Endothelial cell (in vitro differentiated cells): ENCODE measurements at regions not wholly inside any gene's neighbourhood (a gene's known extent, or its start where the extent isn't known, plus 50 kb on each side); places are given as distances from the start of the nearest gene placed in this dataset.

Experiments used
- DNase-seq: peaks from one replicate; pipeline ENCODE4 v3.0.0; 2021; ENCODE audit warnings: low spot score
- H3K27ac Mint-ChIP-seq: one replicate; pipeline ENCODE4 v1.8.0; 2021; ENCODE audit warnings: mixed read lengths, inconsistent platforms; ENCODE audit not compliant: unreplicated experiment
- H3K27me3 Mint-ChIP-seq: one replicate; pipeline ENCODE4 v1.8.0; 2021; ENCODE audit warnings: mild to moderate bottlenecking, moderate library complexity, mixed read lengths, inconsistent platforms; ENCODE audit not compliant: unreplicated experiment
- H3K36me3 Mint-ChIP-seq: one replicate; pipeline ENCODE4 v1.8.0; 2021; ENCODE audit warnings: mild to moderate bottlenecking, low read depth, mixed read lengths, inconsistent platforms; ENCODE audit not compliant: unreplicated experiment
- H3K4me1 Mint-ChIP-seq: one replicate; pipeline ENCODE4 v1.8.0; 2021; ENCODE audit warnings: mild to moderate bottlenecking, mixed read lengths, inconsistent platforms; ENCODE audit not compliant: unreplicated experiment
- H3K4me3 Mint-ChIP-seq: one replicate; pipeline ENCODE4 v1.8.0; 2021; ENCODE audit warnings: mild to moderate bottlenecking, mixed read lengths, inconsistent platforms; ENCODE audit not compliant: unreplicated experiment
- H3K9me3 Mint-ChIP-seq: one replicate; pipeline ENCODE4 v1.8.0; 2021; ENCODE audit warnings: mixed read lengths, inconsistent platforms; ENCODE audit not compliant: unreplicated experiment
- TF ChIP-seq, protein P1 (sequence below): fragments of 200-600 bp; sonication (generic); IDR thresholded peaks from one replicate; pipeline ENCODE4 v1.5.0; 2021; ENCODE audit warnings: antibody characterized with exemption; ENCODE audit not compliant: unreplicated experiment

DNA sequence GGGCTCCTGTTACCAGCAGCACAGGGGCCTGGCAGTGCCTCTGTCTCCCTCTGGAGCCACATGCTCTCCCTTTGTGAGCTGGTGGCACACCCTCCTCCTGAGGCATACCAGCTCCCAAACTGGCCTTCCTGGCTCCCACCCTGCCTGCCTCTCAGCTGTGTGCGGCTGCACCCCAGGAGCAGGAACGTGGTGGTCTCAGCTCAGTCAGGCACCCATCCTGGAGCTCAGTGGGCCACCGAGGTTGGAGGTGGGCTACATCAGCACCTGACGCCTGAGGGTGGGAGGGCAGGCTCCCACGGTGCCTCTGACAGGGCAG lies 85.9 kb upstream of the NKX1-1 start:
- no peaks in the 10 kb centered on the region for H3K4me1 Mint-ChIP-seq
- H3K36me3 Mint-ChIP-seq = peaks cover 7% of the 10 kb centered on the region
- TF ChIP-seq, protein P1, sequence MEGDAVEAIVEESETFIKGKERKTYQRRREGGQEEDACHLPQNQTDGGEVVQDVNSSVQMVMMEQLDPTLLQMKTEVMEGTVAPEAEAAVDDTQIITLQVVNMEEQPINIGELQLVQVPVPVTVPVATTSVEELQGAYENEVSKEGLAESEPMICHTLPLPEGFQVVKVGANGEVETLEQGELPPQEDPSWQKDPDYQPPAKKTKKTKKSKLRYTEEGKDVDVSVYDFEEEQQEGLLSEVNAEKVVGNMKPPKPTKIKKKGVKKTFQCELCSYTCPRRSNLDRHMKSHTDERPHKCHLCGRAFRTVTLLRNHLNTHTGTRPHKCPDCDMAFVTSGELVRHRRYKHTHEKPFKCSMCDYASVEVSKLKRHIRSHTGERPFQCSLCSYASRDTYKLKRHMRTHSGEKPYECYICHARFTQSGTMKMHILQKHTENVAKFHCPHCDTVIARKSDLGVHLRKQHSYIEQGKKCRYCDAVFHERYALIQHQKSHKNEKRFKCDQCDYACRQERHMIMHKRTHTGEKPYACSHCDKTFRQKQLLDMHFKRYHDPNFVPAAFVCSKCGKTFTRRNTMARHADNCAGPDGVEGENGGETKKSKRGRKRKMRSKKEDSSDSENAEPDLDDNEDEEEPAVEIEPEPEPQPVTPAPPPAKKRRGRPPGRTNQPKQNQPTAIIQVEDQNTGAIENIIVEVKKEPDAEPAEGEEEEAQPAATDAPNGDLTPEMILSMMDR = no peak
- H3K27me3 Mint-ChIP-seq = no peaks in the 10 kb centered on the region
- H3K4me3 Mint-ChIP-seq = no peak overlapping the region
- no peak overlapping the region for H3K27ac Mint-ChIP-seq
- DNase-seq = no peak
- H3K9me3 Mint-ChIP-seq = no peaks in the 10 kb centered on the region

GRCh38 chr4:1491328-1492141 lies 85.3 kb upstream of the NKX1-1 start:
- H3K4me1 Mint-ChIP-seq = no peaks in the 10 kb centered on the region
- H3K9me3 Mint-ChIP-seq = peaks cover 3% of the 10 kb centered on the region
- H3K4me3 Mint-ChIP-seq = no peak overlapping the region
- no peak overlapping the region for H3K27ac Mint-ChIP-seq
- no peaks in the 10 kb centered on the region for H3K27me3 Mint-ChIP-seq
- TF ChIP-seq, protein P1 = no peak
- peaks cover 7% of the 10 kb centered on the region for H3K36me3 Mint-ChIP-seq
- no peak for DNase-seq

- Mint-ChIP-seq H3K36me3 (peaks cover 12% of the 10 kb centered on the region), H3K27ac (no peak overlapping the region), H3K4me3 (no peak overlapping the region), H3K27me3 (no peaks in the 10 kb centered on the region), H3K4me1 (no peaks in the 10 kb centered on the region), H3K9me3 (peaks cover 8% of the 10 kb centered on the region)
- TF ChIP-seq, protein P1 = no peak
- DNase-seq = no peak
These were observed 84.5 kb upstream of the NKX1-1 start for GRCh38 chr4:1490654-1491327.

- no peaks in the 10 kb centered on the region for H3K4me1 Mint-ChIP-seq
- peaks cover 16% of the 10 kb centered on the region for H3K36me3 Mint-ChIP-seq
- H3K27ac Mint-ChIP-seq = no peak overlapping the region
These were observed 83.9 kb upstream of the NKX1-1 start for GRCh38 chr4:1490011-1490653.

More at GRCh38 chr4:1490011-1490653, 83.9 kb upstream of the NKX1-1 start:
- DNase-seq = no peak
- no peak overlapping the region for H3K4me3 Mint-ChIP-seq
- TF ChIP-seq, protein P1 = no peak
- H3K9me3 Mint-ChIP-seq = peaks cover 13% of the 10 kb centered on the region
- no peaks in the 10 kb centered on the region for H3K27me3 Mint-ChIP-seq
